Urinary bladder (tissue), 3 donors: ENCODE measurements at regions not wholly inside any gene's neighbourhood (a gene's known extent, or its start where the extent isn't known, plus 50 kb on each side); places are given as distances from the start of the nearest gene placed in this dataset.

Source experiments
- DNase-seq: peaks from one replicate; pipeline ENCODE4 v3.0.0-alpha.2; 2015; ENCODE audit errors: extremely low spot score
- H3K27ac ChIP-seq: one replicate; pipeline ENCODE4 v1.5.1; 2013; ENCODE audit warnings: low read depth, mild to moderate bottlenecking, moderate library complexity
- H3K36me3 ChIP-seq: one replicate; pipeline ENCODE4 v1.6.1; 2013; ENCODE audit warnings: mild to moderate bottlenecking, moderate library complexity; ENCODE audit not compliant: insufficient read depth
- H3K4me1 ChIP-seq: one replicate; pipeline ENCODE4 v1.6.1; 2013; ENCODE audit warnings: mild to moderate bottlenecking, moderate library complexity; ENCODE audit not compliant: insufficient read depth
- H3K4me3 ChIP-seq: one replicate; pipeline ENCODE4 v1.5.1; 2013; ENCODE audit warnings: low read depth, low read length
- WGBS: extraction: QIAGEN DNeasy Blood & Tissue Kit; methylation state at CpG from one replicate; pipeline ENCODE4 v1.1.7; 2013; 5-methylcytosine and 5-hydroxymethylcytosine counted together
- donor health status: healthy with polysubstance abuse.
- donor health status: healthy.

DNA sequence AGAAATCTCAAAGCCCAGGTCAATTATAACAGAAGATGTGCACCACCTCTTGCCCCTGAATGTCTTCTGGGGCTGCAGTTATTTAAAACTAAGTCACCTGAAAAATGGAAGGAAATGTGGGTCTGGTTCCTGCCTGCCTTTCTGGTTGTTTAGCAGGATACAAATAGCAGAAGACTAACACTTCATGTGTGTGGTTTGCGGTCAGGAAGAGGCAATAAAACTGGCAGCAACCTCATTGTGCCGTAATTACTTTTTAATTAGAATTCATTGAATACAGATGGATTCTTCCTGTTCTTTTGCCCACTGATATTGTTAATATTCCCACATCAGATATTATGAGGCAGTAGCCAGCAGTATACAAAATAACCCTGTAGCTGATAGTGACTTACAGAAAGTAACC, 345.7 kb downstream of the ZNF326 start:
- Histone ChIP-seq H3K4me3 (no peak overlapping the region), H3K36me3 (no peaks in the 10 kb centered on the region), H3K27ac (no peak overlapping the region), H3K4me1 (no peaks in the 10 kb centered on the region)
- 60% methylated on average over 2 of the region's 2 CpGs for WGBS
- DNase-seq, result no peak

DNA sequence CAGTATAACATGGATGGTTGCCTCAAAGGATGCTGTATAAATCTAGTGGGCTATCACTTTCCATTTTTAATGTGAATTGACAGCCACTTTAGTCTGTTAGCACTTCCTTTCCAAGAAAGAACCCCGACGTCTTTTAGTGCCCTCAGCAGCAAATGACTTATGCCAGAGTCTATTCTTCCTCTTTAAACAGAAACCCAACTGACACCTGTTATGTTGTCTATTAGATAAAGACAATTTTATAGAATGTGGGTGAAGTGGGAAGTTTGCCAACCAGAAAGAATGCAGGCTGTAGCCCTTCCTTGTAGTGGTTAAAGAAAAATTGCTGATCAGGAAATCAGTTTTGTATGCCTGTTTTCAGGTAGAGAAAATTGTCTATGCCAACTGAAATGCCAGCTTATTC, 344.9 kb downstream of the ZNF326 start:
- WGBS, result 52% methylated on average over 2 of the region's 2 CpGs
- H3K4me3 ChIP-seq, result no peak overlapping the region

DNA sequence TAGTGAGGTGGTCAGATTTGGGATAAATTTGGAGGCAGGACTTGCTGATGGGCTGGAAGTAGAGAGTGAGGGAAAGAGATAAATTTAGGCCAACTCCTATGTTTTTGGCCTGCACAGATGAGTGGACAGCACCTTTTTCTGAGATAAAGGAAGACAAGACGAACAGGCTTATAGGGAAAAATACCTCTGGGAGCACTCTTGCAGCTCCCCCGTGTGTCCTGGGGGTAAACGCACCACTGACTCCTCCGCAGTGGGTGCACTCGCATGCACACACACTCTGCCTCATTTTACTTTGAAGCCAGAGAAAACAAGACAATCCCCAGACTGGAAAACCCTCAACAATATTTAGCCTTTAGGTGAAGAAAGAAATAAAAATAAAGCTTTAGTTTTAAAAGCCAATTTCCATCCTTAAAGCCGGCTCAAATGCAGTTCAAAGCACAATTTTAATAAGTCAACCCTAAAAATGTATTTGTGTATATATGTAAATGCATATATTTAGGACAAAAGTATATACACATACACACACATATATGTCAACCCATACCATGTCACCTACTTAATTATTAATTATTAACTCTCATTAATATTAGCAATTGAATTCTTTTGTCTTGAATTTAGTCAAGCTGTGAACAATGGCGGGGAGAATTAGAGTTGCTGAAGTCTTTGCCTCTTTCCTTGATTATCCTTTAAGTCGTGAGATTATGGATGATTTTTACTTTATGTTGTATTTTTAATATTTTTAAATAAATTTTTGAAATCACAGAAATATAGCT, 341.8 kb downstream of the ZNF326 start:
- Histone ChIP-seq H3K36me3 (no peaks in the 10 kb centered on the region), H3K4me3 (no peak overlapping the region), H3K27ac (no peak overlapping the region), H3K4me1 (no peaks in the 10 kb centered on the region)
- DNase-seq, result no peak
- WGBS, result 87% methylated on average over 8 of the region's 8 CpGs

More for the DNA sequence above, 344.9 kb downstream of the ZNF326 start:
- Histone ChIP-seq H3K4me1 (no peaks in the 10 kb centered on the region), H3K27ac (no peak overlapping the region), H3K36me3 (no peaks in the 10 kb centered on the region)
- no peak for DNase-seq

DNA sequence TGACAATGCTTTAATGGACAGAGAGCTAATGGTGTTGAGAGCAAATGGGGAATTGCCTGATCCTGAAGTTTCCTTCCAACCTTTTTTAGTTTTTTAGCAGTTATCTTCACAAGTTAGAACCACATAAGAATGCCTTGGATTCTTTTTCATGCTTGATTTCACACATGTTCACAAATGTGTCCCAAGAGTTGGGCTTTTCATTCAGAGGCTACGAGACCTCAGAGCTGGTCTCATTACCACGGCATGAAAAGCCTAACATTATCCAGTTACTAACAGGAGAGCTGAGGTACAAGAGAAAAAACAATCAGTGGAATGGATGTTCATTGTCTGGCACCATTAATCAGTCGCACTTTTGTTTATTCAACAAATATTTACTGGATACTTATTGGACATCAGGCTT, 340.6 kb downstream of the ZNF326 start:
- WGBS, result 72% methylated on average over 3 of the region's 3 CpGs
- no peak overlapping the region for H3K27ac ChIP-seq
- no peaks in the 10 kb centered on the region for H3K4me1 ChIP-seq

DNA sequence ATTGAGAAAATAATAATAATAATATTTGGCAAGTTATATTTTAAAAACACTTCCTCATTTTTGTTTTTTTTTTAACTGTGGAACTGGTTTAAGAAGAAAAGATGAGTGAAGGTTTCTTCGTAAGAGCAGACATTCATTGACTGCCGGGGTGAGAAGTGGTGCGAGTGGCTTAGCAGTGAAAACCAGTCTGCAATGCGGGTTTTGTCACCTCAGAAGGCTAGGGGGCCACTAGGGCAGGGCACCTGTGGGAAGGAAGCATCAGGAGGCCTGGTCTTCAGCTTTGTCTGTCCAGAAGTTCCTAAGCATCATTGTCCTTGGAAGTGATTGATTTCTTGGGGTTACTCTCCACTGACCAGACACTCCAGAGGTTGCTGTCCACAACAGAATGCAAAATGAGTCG, 339.2 kb downstream of the ZNF326 start:
- 83% methylated on average over 5 of the region's 5 CpGs for WGBS

More for the DNA sequence above, 340.6 kb downstream of the ZNF326 start:
- Histone ChIP-seq H3K4me3 (no peak overlapping the region), H3K36me3 (no peaks in the 10 kb centered on the region)
- no peak for DNase-seq

DNA sequence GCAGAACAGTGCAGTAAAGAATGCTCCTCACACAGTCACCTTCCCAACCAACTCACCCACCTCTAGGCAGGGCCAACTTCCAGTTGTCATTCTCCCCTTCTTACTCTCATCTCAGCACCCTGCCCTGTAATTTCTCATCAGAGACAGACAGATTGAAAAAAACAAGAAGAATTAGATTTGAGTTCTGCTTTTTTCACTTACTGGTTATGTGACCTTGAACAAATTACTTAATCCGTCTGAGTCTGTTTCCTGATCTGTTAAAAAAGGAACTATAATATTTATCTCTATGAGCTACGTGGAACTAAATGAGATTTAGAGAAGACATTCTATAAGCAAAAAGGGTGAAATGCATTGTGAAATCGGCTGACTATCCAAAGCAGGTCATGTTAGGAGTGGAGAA, 330.3 kb downstream of the ZNF326 start:
- Histone ChIP-seq H3K36me3 (no peaks in the 10 kb centered on the region), H3K4me3 (no peak overlapping the region), H3K27ac (no peak overlapping the region), H3K4me1 (no peaks in the 10 kb centered on the region)
- no peak for DNase-seq
- WGBS, result 62% methylated on average over 3 of the region's 3 CpGs

More for the DNA sequence above, 339.2 kb downstream of the ZNF326 start:
- no peaks in the 10 kb centered on the region for H3K4me1 ChIP-seq
- no peak for DNase-seq
- no peaks in the 10 kb centered on the region for H3K36me3 ChIP-seq
- H3K4me3 ChIP-seq, result no peak overlapping the region
- no peak overlapping the region for H3K27ac ChIP-seq

DNA sequence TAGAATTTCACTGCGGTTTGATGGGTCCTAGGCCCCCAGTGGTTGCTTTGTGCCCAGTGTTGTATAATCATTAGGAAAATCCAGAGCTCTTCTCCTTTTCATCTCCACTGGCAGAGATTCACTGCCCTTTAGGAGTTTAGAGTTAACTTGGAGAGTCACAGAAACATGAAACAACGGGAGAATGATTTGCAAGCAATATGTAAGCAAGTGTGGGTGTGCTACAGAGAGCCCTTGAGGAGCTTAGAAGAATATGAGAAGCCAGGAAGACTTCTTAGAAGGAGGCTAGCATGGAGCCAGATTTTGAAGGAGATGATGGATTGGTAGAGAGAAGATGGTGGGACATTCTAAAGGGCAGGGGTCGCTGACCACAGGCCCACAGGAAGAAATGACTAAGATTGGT, 327.3 kb downstream of the ZNF326 start:
- DNase-seq, result no peak
- WGBS, result 70% methylated on average over 3 of the region's 3 CpGs
- no peak overlapping the region for H3K27ac ChIP-seq

DNA sequence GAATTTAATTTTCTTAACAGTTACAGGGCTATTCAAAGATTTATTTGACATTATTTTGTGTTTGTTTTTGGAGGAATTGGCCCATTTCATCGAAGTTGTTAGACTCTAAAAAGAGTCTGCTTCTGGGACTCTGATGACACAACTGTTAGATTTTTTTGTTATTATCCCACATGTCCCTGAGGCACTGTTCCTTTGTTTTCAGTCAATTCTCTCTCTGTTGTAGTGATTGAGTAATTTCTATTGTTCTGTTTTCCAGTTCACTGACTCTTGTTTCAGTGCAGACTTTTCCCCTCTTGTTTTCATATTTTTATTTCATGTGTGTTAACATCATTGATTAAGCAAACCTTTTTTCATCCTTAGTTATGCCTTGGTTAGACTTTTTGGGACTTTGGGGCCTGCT, 325.0 kb downstream of the ZNF326 start:
- no peak for DNase-seq
- Histone ChIP-seq H3K4me1 (no peaks in the 10 kb centered on the region), H3K4me3 (no peak overlapping the region), H3K27ac (no peak overlapping the region), H3K36me3 (no peaks in the 10 kb centered on the region)
- 78% methylated on average over 1 of the region's 1 CpG for WGBS

More for the DNA sequence above, 327.3 kb downstream of the ZNF326 start:
- Histone ChIP-seq H3K36me3 (no peaks in the 10 kb centered on the region), H3K4me1 (no peaks in the 10 kb centered on the region), H3K4me3 (no peak overlapping the region)

DNA sequence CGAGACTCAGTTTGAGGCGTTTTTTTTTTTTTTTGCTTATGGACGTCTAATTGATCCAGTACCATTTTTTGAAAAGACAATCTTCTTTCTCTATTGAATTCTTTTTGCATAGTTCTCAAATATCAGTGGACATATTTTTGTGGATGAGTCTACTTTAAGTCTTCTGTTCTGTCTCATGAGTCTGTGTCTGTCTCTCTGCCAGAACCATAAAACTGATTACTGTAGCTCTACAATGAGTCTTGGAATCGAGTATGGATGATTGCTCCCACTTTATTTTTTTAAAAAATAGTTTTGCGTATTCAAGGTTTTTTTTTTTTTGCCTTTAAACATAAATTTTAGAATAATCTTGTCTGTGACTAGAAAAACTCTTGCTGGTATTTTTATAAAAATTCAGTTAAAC, 323.5 kb downstream of the ZNF326 start:
- no peak overlapping the region for H3K4me3 ChIP-seq
- no peak overlapping the region for H3K27ac ChIP-seq
- H3K4me1 ChIP-seq, result no peaks in the 10 kb centered on the region
- 43% methylated on average over 5 of the region's 5 CpGs for WGBS
- H3K36me3 ChIP-seq, result no peaks in the 10 kb centered on the region
- DNase-seq, result peak; percentile 26

DNA sequence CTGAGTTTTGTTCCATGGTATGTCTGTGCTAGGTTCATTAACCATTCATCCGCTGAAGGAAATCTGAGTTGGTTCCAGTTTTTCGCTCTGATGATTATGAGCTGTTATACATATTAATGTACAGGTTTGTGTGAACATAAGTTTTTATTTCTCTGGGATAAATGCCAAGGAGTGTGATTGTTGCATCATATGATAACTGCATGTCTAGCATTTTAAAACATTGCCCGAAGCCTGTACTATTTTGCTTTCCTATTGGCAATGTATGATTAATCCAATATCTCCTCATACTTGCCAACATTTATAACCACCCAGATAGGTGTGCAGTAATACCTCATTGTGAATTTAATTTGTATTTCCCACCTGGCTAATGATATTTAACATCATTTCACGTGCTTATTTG, 322.7 kb downstream of the ZNF326 start:
- 79% methylated on average over 4 of the region's 4 CpGs for WGBS
- no peak overlapping the region for H3K4me3 ChIP-seq
- DNase-seq, result no peak
- no peaks in the 10 kb centered on the region for H3K36me3 ChIP-seq
- H3K27ac ChIP-seq, result no peak overlapping the region
- no peaks in the 10 kb centered on the region for H3K4me1 ChIP-seq

DNA sequence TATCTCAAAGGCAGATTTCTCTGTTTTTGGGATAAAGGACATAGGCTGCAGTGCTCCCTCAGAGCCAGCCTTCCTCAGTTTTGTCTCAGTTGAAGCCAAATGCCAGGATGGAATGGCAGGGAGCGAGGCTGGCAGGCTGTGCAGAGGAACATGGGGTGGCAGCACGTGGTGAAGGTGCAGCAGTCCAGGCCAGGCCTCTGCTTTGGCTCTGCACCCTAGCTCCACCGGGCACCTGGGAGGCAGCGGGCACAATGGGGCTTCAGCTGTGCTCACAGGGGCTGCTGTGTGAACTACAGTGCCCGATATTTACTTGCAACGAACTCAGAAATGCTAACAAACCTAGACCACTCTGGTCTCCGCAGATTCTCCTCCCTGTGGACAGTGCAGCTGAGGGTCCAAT, 319.6 kb downstream of the ZNF326 start:
- no peaks in the 10 kb centered on the region for H3K36me3 ChIP-seq
- DNase-seq, result no peak
- H3K4me3 ChIP-seq, result no peak overlapping the region
- 88% methylated on average over 7 of the region's 7 CpGs for WGBS
- H3K4me1 ChIP-seq, result no peaks in the 10 kb centered on the region
- H3K27ac ChIP-seq, result no peak overlapping the region

DNA sequence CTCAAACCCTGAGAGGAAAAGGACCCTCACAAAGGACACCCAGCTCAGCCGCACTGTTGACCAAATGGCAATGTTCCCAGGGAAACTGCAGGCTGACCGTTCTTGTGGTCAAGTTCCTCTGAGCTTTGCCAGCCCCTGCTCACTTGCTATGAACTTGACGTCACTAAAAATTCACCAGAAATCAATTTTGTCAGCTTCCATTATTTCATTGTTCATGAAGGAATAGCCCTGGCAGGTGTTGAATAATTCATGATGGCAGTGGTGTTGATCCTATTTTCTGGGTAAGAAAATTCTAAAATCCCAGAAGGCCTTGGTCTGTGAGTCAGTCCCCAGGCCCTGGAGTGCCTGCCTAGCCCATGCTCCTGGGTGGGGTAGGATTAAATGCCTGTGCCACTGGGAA, 318.9 kb downstream of the ZNF326 start:
- no peak for DNase-seq
- H3K4me1 ChIP-seq, result no peaks in the 10 kb centered on the region
- H3K4me3 ChIP-seq, result no peak overlapping the region
- 78% methylated on average over 3 of the region's 3 CpGs for WGBS
- H3K27ac ChIP-seq, result no peak overlapping the region
- H3K36me3 ChIP-seq, result no peaks in the 10 kb centered on the region

DNA sequence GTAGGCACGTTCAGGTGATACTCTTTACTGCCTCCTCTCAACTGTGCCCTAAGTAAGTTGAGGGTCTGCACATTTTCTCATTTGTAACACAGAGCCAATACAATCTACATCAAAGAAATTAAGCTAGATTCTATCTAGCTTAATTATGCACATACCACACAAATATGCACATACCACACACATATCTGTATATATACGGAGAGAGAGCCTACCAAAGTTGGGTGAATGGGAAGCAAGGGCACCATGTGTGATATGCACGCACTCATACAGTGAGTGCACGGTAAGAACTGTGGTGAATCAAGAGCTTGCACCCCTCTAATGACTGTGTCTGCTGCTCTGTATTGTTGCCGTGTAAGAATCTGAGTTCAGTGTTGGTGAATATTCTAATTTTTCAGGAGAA, 314.9 kb downstream of the ZNF326 start:
- WGBS, result 89% methylated on average over 5 of the region's 5 CpGs
- no peak for DNase-seq
- Histone ChIP-seq H3K4me1 (no peaks in the 10 kb centered on the region), H3K27ac (no peak overlapping the region), H3K36me3 (no peaks in the 10 kb centered on the region), H3K4me3 (no peak overlapping the region)

DNA sequence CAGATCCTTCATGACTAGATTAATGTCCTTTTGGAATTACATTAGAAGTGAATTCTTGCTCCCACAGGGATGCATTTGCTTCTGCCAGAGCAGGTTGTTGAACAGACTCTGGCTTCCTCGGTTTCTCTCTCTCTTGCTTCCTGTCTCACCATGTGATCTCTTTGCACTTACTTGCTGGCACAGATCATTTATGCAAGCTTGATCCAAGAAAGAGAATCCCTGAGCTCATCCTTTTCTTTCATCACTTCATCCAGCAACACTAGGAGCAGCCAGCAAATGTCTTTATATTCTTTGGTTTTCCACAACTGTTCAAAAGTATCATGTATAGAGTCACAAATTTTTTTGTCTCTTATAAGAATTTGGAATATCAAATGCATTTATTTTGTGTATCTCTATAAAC, 313.5 kb downstream of the ZNF326 start:
- H3K27ac ChIP-seq, result no peak overlapping the region
- WGBS, result 53% methylated on average over 1 of the region's 1 CpG
- H3K36me3 ChIP-seq, result no peaks in the 10 kb centered on the region
- no peak for DNase-seq
- H3K4me1 ChIP-seq, result no peaks in the 10 kb centered on the region
- H3K4me3 ChIP-seq, result no peak overlapping the region

DNA sequence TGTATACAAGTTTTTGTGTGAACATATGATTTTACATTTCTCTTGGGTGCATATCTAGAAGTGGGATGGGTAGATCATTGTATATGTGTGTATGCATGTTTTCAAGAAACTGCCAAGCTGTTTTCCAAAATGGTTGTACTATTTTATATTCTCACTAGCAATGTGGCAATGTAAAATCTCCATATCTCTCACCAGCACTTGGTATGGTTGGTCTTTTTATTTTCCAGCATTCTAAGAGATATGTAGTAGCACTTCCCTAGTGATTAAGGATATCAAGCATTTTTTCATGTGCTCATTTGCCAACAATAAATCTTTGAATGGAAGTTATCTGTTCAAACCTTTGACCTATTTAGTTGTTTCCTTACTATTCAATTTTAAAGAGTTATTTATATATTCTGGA, 310.7 kb downstream of the ZNF326 start:
- Histone ChIP-seq H3K4me3 (no peak overlapping the region), H3K36me3 (no peaks in the 10 kb centered on the region), H3K27ac (no peak overlapping the region), H3K4me1 (no peaks in the 10 kb centered on the region)
- DNase-seq, result no peak
